Endothelial cell of umbilical vein (primary cell): ENCODE measurements at regions not wholly inside any gene's neighbourhood (a gene's known extent, or its start where the extent isn't known, plus 50 kb on each side); places are given as distances from the start of the nearest gene placed in this dataset.

Source experiments
- CTCF ChIP-seq, 2 donors: IDR thresholded peaks; 1 replicate in 1 of 2; 2 replicates in 1 of 2; pipeline ENCODE4 v1.5.1; 2011; ENCODE audit warnings: low read length in 2 of 2, mild to moderate bottlenecking in 2 of 2, moderate library complexity in 2 of 2, control low read depth in 1 of 2, inconsistent platforms in 1 of 2, low read depth in 1 of 2; ENCODE audit not compliant: insufficient read depth in 1 of 2; ENCODE audit errors: extremely low read depth in 1 of 2
- EZH2 ChIP-seq: IDR thresholded peaks from 2 replicates; pipeline ENCODE4 v1.6.1; 2012; ENCODE audit warnings: borderline replicate concordance, low read depth, mild to moderate bottlenecking, moderate library complexity, low read length, inconsistent platforms; ENCODE audit not compliant: severe bottlenecking
- MYC ChIP-seq: IDR thresholded peaks from one replicate; pipeline ENCODE4 v1.6.1; 2011; ENCODE audit warnings: mild to moderate bottlenecking, low read depth, low read length
- POLR2A ChIP-seq: IDR thresholded peaks from 2 replicates; pipeline ENCODE4 v1.6.1; 2012; ENCODE audit warnings: low read depth, mild to moderate bottlenecking, control low read depth, low read length

- no peak for TF ChIP-seq EZH2
- no peak for TF ChIP-seq CTCF (IDR thresholded peaks at IDR 0.05; ENCODE audit: extremely low read depth in 1 of 2, insufficient read depth in 1 of 2, low read depth in 1 of 2, low read length in 2 of 2)
- TF ChIP-seq POLR2A, result no peak
- no peak for TF ChIP-seq MYC
Measured at GRCh38 chr2:65802298-65802942, 370.0 kb upstream of the SPRED2 start.
